GM21515 (cell line): ENCODE measurements at regions not wholly inside any gene's neighbourhood (a gene's known extent, or its start where the extent isn't known, plus 50 kb on each side); places are given as distances from the start of the nearest gene placed in this dataset.

Experiments used
- ATAC-seq: cut with Tn5 transposase; IDR thresholded peaks from one replicate; pipeline ENCODE4 v1.9.1; 2021; ENCODE audit not compliant: unreplicated experiment

DNA sequence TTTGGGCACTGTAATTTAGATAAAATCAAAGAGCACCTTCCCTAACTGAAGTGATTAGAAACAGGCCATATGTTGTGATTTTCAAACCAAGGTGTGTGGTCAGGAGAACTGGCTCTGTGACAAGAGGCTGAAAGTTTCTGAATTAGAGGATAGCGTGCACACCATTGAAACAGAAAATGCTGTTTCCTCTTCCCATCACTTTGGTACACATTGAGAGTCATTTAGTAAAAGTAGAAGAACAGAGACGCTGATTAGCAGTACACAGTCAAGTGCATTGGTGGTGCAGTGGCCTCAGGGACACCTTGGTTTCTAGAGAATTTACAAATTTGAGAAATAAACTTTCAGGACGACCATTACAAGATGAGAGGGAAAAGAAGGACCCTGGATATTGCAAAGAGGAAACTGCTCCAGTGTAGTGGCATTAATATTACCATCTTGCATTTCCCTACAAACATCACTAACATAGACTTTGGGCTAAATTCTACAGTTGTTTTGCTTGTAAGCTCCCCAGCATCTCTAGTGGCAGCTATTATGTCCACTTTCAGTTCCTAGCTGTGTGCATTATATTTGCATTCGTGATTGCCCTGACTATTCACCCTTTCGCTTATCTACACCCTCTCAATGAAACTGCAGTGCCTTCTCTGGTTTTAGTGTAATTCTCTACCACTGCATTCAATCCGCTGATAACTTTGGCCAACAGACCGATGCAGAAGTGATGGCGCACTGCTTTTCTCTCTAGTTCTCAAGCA, 728.1 kb upstream of the GRM7 start:
- ATAC-seq, result no peak

DNA sequence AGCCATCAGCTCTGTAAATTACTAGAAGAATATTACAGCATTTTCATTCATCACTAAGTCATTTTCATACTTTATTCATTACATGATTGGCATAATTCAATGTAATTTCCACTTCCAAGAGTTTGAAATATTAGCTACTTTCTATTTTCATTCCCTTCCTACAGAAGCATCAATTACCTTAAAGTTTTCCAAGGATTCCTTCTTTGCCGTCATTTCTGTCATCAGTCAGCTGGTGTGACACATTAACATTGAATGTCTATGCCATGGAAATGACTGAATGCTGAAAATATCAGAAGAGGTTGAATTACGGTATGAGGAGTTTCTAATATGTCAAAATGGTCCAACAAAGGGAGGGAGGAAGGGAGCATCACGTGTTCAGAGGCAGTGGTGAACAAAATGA, 718.2 kb upstream of the GRM7 start:
- no peak for ATAC-seq

DNA sequence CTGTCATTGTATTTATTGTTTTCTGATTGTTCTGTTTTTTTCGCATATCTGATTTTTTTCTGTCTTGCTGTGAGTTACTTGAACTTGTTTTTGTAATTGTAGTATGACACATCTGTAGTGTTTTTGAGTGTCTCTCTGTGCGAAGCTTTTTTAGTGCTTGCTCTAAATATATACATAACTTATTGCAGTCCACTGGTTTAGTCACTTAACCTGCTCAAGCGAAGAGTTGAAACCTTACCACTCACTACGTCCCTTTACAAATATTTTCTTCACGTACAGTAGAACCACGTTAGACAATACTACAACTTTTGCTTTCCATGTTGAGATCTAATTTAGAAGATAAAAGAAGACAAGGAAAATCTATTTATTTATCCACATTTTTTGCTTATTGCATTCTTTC, 713.0 kb upstream of the GRM7 start:
- no peak for ATAC-seq

DNA sequence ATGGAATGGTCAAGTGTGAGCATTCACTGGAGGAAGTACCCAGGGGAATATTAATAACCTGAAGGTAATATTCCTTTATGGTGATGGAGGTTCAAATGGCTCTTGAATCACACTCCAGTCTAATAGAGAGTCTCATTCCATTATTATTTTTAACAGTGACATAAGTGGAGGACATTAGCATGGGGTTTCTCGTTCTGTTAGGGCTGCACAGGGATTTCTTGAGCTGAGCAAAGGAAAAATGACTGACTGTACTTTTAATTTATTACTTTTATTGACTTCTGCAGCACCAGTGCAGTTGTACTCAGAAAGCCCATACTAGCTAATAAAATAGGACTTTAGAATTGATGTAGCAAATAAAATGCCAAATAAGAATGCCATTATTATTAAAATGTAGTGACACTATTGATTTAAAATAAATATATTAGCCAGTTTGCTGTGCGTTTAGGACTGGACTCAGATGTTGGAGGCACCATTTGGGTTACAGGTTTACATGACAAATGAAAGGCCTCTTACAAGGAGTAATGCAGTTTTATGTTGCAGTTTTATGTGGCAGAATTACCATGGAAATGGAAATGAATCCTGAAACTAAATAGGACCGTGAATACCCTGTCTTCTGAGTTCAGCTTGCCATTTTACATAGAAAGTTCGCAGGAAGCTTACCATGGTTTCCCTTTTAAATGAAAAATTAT, 705.1 kb upstream of the GRM7 start:
- no peak for ATAC-seq

DNA sequence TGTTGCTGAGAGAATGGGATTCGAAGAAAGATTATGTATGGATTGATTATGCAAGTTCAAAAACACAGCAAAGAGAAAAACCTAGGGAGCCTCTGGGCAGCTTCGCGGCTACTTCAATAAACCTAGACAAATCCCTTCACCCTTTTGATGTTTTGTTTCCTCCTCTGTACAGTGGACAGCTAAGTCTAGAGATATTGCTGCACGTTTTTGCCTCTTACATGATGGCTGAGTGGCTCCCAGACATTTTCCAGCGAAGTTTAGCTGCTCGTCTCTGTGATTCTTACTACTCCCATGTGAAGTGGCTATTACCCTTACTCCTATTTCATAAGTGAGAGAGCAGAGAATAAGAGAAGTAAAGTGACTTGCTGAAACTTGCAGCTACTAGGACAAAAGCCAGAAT, 695.0 kb upstream of the GRM7 start:
- ATAC-seq, result no peak

DNA sequence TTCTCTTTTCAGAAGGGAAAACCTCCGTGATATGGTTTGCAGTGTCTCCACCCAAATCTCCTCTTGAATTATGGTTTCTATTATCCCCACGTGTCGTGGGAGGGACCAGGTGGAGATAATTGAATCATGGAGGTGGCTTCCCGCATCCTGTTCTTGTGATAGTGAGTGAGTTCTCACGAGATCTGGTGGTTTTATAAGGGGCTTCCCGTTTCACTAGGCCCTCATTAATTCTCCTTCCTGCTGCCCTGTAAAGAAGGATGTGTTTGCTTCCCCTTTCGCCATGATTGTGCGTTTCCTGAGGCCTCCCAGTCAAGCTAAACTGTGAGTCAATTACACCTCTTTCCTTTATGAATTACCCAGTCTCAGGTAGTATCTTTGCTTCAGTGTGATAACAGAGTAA, 692.7 kb upstream of the GRM7 start:
- no peak for ATAC-seq

DNA sequence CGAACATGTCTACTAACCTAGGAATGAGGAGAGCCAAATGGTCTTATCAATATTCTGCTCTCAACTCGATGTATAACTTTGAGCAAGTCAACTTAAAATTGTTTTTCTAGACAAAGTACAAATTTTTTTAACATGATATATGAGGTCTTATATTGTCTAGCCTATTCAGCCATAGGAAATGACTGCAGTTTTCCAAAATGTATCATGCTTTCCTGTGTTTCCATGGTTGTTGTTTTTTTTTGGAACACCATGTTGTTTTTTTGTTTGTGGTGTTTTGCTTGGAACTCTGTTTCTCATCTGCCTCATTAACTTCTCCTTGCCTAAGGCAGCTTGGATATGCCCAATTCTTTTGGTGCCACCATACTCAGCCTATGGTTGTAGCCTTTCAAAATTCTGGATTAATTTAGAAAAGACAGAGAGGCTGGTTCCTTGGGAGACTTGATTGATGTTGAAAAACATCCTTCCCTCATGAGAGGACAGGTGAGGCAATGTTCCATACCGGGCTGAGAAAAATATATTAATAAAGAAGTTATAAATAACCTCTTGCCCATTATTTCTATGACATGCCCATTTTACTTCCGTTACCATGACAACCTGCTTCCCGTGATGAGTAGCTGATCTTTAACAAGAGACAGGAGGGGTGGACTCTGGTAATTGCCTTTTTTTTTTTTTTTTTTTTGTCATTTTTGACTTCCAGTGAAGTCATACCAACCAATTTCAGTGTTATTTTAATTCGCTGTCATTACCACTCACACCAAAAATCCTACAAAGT, 687.9 kb upstream of the GRM7 start:
- ATAC-seq, result no peak

DNA sequence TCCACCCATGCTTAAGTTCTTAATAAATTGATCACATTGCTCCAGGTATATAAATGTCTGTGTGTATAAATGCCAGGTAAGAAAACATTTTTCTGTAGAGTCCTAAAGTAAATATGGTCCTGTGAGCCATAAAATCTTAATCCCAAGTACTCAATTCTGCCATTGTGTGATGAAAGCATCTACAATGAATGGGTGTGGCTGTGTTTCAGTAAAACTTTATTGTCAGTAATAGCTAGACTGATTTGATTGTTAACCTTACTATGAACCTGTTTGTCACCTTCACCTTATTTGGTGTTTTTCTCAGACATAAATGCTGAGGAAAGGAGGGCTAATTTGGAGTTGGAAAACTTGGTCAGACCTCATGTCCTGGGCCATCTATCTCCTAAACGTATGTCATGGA, 683.5 kb upstream of the GRM7 start:
- ATAC-seq, result no peak

DNA sequence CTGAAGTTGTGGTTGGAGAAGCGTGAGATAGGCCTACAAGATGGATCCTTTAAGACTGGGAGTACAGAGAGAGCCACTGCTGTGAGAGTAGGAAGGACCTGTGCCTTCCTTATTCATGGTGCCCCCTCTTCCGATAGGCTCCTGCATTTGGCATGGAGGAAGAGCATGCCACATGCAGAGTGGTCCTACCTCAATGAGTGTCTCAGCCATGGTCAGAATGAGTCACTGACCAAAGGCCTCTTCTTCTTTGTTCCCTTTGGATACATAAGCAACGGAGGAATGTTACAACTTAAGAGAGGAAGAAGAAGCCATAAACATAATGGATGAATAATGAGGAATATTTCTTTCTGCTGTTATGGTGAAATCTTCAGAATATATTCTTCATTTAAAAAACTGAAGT, 681.2 kb upstream of the GRM7 start:
- no peak for ATAC-seq

DNA sequence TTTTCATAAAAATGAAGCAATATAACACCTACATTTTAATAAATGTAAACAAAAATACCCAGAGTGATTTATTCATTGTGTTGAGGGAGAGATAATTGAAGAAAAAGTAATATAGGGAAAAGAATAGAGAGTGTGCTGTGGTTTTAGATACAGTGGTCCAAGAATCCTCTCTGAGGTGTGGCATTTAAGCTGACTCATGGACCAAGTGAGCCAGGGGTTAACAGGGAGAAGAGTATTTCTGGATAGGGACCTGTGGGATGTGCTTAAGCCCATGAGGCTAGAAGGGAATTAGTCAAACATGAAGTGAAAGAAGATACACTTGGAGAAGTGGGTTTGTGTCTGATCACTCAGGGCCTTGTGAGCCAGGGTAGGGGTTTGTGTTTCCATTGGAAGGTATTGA, 680.7 kb upstream of the GRM7 start:
- ATAC-seq, result no peak

DNA sequence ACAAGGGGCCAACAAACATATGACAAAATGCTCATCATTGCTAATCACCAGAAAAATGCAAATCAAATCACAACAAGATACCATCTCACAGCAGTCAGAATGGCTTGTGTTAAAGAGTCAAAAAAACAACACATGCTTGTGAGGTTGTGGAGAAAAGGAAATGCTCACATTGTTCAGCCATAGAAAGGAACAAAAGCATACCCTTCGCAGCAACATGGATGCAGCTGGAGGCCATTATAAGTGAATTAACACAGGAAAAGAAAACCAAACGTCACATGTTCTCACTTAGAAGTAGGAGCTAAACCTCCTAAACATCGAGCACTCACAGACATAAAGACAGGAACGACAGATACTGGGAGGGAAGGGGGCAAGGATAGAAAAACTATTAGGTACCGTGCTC, 678.4 kb upstream of the GRM7 start:
- ATAC-seq, result no peak

DNA sequence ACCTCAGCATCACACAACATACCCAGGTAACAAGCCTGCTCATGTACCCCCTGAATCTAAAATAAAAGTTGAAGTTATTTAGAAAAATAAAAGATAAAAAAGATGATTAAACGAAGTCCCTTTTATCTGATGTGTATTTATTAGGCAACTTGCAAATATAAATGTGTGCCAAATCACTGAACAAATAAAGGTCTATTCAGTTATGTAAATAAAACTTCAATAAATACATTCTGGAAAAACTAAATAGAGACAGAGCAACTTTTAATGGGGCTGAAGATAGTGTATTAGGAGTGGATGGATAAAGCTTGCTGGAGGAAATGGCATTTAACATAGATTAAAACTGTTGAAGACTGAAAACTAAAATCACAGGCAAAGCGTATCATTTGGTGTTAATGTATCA, 678.0 kb upstream of the GRM7 start:
- ATAC-seq, result no peak

DNA sequence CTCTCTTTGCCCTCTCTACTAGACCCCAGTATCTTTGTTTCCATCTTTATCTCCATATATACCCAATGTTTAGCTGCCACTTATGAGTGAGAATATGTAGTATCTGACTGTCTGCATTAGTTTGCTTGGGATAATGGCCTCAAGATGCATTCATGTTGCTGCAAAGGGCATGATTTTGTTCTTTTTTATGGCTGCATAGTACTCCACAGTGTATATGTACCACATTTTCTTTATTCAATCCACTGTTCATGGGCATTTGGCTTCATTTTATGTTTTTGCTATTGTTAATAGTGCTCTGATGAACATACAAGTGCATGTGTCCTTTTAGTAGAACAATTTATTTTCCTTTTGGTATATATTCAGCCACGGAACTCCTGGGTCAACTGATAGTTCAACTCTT, 671.5 kb upstream of the GRM7 start:
- ATAC-seq, result no peak

DNA sequence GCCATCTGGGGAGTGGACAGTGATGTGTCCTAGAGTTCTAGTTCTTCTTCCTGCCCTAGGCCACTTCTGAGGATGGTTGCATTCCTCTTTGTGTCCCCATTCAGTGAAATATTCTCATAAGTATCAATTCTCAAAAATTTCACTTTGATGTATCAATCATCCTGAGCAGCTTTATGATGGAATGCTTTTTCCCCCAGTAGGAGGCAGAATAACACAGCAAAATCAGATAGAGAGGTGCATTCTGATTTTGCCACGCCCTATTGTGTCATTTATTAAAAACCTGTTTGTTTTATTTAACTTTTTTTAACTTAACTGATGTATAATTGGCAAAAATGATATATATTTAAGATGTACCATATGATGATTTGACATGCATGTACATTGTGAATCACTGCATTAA, 656.0 kb upstream of the GRM7 start:
- ATAC-seq, result no peak

DNA sequence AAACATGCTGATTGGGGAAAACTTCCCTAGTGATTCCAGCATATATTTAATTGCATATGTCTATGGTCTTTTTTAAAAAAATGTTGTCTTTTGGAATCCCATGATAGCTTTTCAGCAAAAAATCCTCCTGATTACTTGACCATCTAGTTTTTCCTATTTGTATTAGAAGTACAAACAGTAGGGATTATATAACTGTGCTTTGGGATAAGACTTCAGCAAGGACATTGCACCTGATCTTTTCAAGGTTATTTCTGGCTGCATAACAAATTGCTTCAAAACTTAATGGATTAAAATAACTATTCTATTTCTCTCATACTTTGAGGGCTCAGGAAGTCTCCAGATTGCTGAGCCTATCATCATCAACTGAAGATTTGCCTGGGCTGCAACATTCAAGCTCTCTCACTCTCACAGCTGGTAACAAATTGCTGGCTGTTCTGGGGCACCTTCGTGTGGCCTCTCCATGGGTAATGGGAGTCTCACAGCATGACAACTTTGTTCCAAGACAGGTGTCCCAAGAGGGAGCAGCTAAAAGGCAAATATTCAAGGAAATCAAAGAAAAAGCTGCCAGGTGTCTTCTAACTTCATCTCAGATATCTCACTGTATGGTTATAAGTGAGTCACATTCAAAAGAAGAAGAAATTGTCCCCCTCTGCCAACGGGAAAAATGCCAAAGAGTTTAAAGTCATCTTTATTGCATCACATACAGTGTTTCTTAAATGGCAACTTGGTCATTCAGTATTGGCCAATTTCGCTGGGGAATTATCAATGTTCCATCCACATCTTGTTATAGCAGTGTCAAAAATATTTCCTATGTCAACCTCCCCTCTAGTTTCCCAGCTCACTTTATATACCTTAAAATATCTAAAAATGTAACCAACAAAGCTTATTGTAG, 644.5 kb upstream of the GRM7 start:
- no peak for ATAC-seq

DNA sequence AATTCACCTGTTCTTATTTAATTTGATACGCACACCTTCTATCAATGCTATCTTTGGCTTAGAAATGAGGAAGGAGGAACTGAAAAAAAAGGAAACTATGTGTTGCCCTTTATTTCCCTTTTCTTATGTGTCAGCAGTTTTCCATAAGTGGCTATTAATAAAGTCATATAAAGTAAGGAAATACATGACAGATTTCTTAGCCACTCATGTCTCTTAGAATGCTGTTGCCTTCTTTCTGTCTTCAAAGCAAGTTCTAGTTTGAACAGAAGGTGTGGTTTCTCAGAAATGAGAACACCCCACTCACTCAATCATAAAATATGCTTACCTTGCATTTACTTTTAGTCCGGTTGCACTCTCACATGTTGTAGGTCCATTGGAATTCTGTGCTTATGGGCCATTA, 640.5 kb upstream of the GRM7 start:
- ATAC-seq, result no peak

DNA sequence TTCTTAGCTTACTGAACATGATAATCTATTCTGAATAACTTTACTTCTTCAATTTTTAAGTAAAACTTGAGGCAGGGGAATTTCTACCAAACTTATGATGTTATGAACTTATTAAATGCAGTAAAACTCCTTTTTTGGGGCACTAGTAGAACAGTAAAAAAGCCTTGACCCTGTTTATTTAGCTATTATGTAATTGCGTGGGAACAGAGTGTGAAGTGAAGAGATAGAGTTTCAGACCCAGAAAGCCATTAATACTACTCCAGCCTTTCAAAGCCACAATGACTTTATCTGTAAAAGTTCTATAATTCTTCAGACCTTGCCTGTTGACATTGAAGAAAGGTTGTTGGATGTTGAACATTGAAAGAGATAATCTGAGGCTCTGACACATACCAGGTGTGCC, 638.8 kb upstream of the GRM7 start:
- ATAC-seq, result no peak

DNA sequence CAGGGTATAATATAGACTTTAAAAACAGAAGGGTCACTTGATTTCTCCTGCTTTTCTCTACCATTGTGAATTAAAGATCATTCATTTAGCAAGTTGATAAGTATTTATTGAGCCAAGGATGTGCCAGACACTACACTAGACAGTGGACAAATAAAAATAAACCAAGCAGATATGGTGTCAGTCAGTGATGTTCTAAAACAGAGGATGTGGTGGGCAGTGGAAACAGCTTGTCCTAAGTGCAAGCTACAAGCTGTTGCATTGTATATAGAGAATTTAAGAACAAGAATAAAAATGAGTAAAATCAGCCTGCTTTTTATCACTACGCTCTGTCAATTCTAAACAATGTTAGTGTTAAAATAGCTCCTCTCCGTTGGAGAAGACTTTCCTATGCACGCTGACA, 637.3 kb upstream of the GRM7 start:
- no peak for ATAC-seq

DNA sequence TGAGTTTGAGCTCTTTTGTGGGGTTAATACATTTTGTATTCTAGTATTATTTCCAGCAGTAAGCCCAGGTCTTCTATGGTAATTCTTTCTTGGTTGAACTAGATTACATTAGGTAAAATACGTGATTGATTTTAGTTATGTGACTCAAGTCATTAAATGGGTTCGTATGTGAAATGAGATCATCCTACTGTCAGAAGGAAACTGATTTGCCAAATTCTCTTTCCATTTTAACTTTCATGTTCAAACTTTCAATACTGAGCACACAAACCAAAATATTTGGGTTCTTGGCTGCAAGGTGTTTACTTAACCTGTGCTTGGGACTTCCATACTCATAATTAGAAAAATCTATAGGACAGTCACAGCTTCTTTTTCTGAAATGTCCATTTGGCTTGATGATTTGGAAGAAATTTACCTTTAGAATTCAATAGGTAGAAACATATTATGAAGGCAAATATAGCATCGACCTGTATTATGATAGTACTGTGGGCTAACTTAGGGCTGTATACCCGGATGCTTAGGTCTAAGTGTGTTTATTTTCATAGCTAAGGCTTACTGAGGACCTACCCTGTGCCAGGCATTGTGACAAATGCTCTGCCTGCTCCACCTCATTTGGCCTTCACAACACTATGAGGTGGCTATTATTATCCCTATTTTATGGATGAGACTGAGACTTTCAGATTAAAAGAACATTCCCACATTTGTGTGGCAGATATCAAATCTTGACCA, 631.8 kb upstream of the GRM7 start:
- peak; percentile 31 for ATAC-seq

DNA sequence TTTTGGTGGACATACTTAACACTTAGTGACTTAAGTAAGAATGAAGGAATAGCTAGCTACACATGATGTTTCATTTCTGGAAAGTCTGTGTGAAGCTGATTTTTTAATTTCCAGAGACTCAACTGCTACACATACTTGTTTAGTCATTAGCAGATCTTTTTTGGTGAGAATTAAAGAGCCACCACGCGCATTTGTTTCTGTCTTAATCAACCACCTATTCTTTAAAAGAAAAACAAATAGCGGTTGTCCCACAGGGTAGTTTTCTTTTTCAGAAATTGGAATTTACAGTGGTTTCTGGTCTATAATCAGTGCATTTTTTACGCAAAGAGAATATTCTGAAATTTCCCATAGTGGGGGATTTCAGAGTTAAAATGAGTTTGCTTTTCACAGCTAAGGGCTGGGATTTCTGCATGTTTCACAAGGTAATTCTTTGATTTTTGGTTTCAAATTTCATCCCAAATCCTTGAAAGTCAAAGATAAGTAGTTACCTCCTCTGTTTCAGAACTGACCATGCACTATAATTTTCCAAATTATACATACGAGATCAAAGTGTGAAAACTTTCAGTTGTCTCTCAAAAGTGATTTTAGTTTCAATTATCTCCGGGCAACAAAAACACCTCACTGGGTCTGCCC, 631.0 kb upstream of the GRM7 start:
- peak; percentile 55 for ATAC-seq
